Astrocyte (in vitro differentiated cells and primary cell): ENCODE measurements at regions not wholly inside any gene's neighbourhood (a gene's known extent, or its start where the extent isn't known, plus 50 kb on each side); places are given as distances from the start of the nearest gene placed in this dataset.

ENCODE experiments used
- DNase-seq: peaks from one replicate; pipeline ENCODE4 v3.0.0-alpha.2; 2010; ENCODE audit warnings: low read depth
- FAIRE-seq: peaks from 2 replicates; lab custom pipeline; 2011; peaks lifted over from hg19 to GRCh38; lab: Jason Lieb, UNC
- H2AFZ ChIP-seq: 2 replicates; pipeline ENCODE4 v1.6.0; 2012; ENCODE audit warnings: low read depth, low read length, inconsistent platforms
- H3K27ac ChIP-seq: 2 replicates; pipeline ENCODE4 v1.5.1; 2011; ENCODE audit warnings: low read depth, low read length, inconsistent platforms
- H3K27me3 ChIP-seq: 2 replicates; pipeline ENCODE4 v1.6.0; 2011; ENCODE audit warnings: low read length, inconsistent platforms; ENCODE audit not compliant: insufficient read depth
- H3K36me3 ChIP-seq: 2 replicates; pipeline ENCODE4 v1.5.1; 2011; ENCODE audit warnings: low read length, inconsistent platforms; ENCODE audit not compliant: insufficient read depth
- H3K4me1 ChIP-seq: 2 replicates; pipeline ENCODE4 v1.5.1; 2011; ENCODE audit warnings: low read length, inconsistent platforms; ENCODE audit not compliant: insufficient read depth
- H3K4me2 ChIP-seq: 2 replicates; pipeline ENCODE4 v1.6.0; 2012; ENCODE audit warnings: low read length, inconsistent platforms
- H3K4me3 ChIP-seq: 2 replicates; pipeline ENCODE4 v1.5.1; 2011; ENCODE audit warnings: low read depth, mild to moderate bottlenecking, low read length, inconsistent platforms; ENCODE audit not compliant: insufficient read depth
- H3K79me2 ChIP-seq: 2 replicates; pipeline ENCODE4 v1.6.0; 2012; ENCODE audit warnings: mild to moderate bottlenecking, low read length, inconsistent platforms; ENCODE audit not compliant: insufficient read depth
- H3K9ac ChIP-seq: 2 replicates; pipeline ENCODE4 v1.6.0; 2012; ENCODE audit warnings: mild to moderate bottlenecking, low read length, inconsistent platforms
- H3K9me3 ChIP-seq: 2 replicates; pipeline ENCODE4 v1.5.1; 2012; ENCODE audit warnings: low read depth, mild to moderate bottlenecking, low read length, inconsistent platforms; ENCODE audit not compliant: insufficient read depth
- H4K20me1 ChIP-seq: 2 replicates; pipeline ENCODE4 v1.6.0; 2012; ENCODE audit warnings: low read length, inconsistent platforms; ENCODE audit not compliant: insufficient read depth
- H3K27ac Mint-ChIP-seq: one replicate; pipeline ENCODE4 v1.8.0; 2021; ENCODE audit warnings: mild to moderate bottlenecking, mixed read lengths; ENCODE audit not compliant: unreplicated experiment
- H3K27me3 Mint-ChIP-seq: one replicate; pipeline ENCODE4 v1.8.0; 2021; ENCODE audit warnings: low read depth, mixed read lengths; ENCODE audit not compliant: unreplicated experiment
- H3K36me3 Mint-ChIP-seq: one replicate; pipeline ENCODE4 v1.8.0; 2021; ENCODE audit warnings: low read depth, mixed read lengths; ENCODE audit not compliant: unreplicated experiment
- H3K4me1 Mint-ChIP-seq: one replicate; pipeline ENCODE4 v1.8.0; 2021; ENCODE audit warnings: low read depth, mixed read lengths; ENCODE audit not compliant: unreplicated experiment
- H3K4me3 Mint-ChIP-seq: one replicate; pipeline ENCODE4 v1.8.0; 2021; ENCODE audit warnings: mild to moderate bottlenecking, moderate library complexity, mixed read lengths; ENCODE audit not compliant: unreplicated experiment
- H3K9me3 Mint-ChIP-seq: one replicate; pipeline ENCODE4 v1.8.0; 2021; ENCODE audit warnings: mild to moderate bottlenecking, mixed read lengths; ENCODE audit not compliant: unreplicated experiment
- CTCF ChIP-seq: IDR thresholded peaks from 2 replicates; pipeline ENCODE4 v1.5.1; 2011; ENCODE audit warnings: low read depth, mild to moderate bottlenecking, inconsistent platforms, low read length, moderate library complexity; ENCODE audit not compliant: insufficient read depth
- EZH2 ChIP-seq: IDR thresholded peaks from 2 replicates; pipeline ENCODE4 v1.6.1; 2012; ENCODE audit warnings: mild to moderate bottlenecking, low read length, inconsistent platforms; ENCODE audit not compliant: insufficient read depth

GRCh38 chr10:113414543-113414942 lies 138.3 kb upstream of the HABP2 start:
- H3K9me3 Mint-ChIP-seq = peaks cover 11% of the 10 kb centered on the region
- Histone ChIP-seq H3K27me3 (peaks cover 9% of the 10 kb centered on the region), H3K9ac (no peak overlapping the region), H2AFZ (no peak overlapping the region), H3K4me1 (no peaks in the 10 kb centered on the region), H3K36me3 (no peaks in the 10 kb centered on the region), H3K4me3 (no peak overlapping the region), H3K27ac (no peak overlapping the region), H4K20me1 (no peaks in the 10 kb centered on the region), H3K9me3 (no peaks in the 10 kb centered on the region), H3K79me2 (no peaks in the 10 kb centered on the region), H3K4me2 (no peak overlapping the region)
- FAIRE-seq (no peak), DNase-seq (no peak)
- TF ChIP-seq CTCF (no peak), EZH2 (no peak)
- no peak overlapping the region for H3K27ac Mint-ChIP-seq
- H3K4me3 Mint-ChIP-seq = no peak overlapping the region
- no peaks in the 10 kb centered on the region for H3K36me3 Mint-ChIP-seq
- H3K4me1 Mint-ChIP-seq = no peaks in the 10 kb centered on the region
- H3K27me3 Mint-ChIP-seq = peaks cover 22% of the 10 kb centered on the region

- Histone ChIP-seq H3K27me3 (peaks cover 5% of the 10 kb centered on the region), H2AFZ (no peak overlapping the region), H3K36me3 (no peaks in the 10 kb centered on the region), H3K4me3 (no peak overlapping the region), H3K4me1 (no peaks in the 10 kb centered on the region), H3K79me2 (no peaks in the 10 kb centered on the region), H3K27ac (no peak overlapping the region), H3K4me2 (no peak overlapping the region), H3K9me3 (no peaks in the 10 kb centered on the region), H4K20me1 (no peaks in the 10 kb centered on the region), H3K9ac (no peak overlapping the region)
- H3K27ac Mint-ChIP-seq = no peak overlapping the region
- H3K27me3 Mint-ChIP-seq = peaks cover 15% of the 10 kb centered on the region
- H3K4me1 Mint-ChIP-seq = no peaks in the 10 kb centered on the region
- H3K4me3 Mint-ChIP-seq = no peak overlapping the region
- DNase-seq (no peak), FAIRE-seq (no peak)
- TF ChIP-seq EZH2 (no peak), CTCF (no peak)
- peaks cover 11% of the 10 kb centered on the region for H3K9me3 Mint-ChIP-seq
- no peaks in the 10 kb centered on the region for H3K36me3 Mint-ChIP-seq
Observed at GRCh38 chr10:113415246-113415645, 137.6 kb upstream of the HABP2 start.

- Histone ChIP-seq H3K36me3 (no peaks in the 10 kb centered on the region), H3K4me3 (no peak overlapping the region), H3K4me1 (no peaks in the 10 kb centered on the region), H3K9me3 (no peaks in the 10 kb centered on the region), H3K27me3 (no peaks in the 10 kb centered on the region), H3K79me2 (no peaks in the 10 kb centered on the region), H3K9ac (no peak overlapping the region), H3K4me2 (no peak overlapping the region), H4K20me1 (no peaks in the 10 kb centered on the region), H3K27ac (no peak overlapping the region), H2AFZ (no peak overlapping the region)
- peaks cover 8% of the 10 kb centered on the region for H3K9me3 Mint-ChIP-seq
- H3K27ac Mint-ChIP-seq = no peak overlapping the region
- FAIRE-seq (no peak), DNase-seq (no peak)
- H3K27me3 Mint-ChIP-seq = peaks cover 16% of the 10 kb centered on the region
- no peak for TF ChIP-seq EZH2
- TF ChIP-seq CTCF = no peak
- H3K4me3 Mint-ChIP-seq = no peak overlapping the region
- no peaks in the 10 kb centered on the region for H3K36me3 Mint-ChIP-seq
- H3K4me1 Mint-ChIP-seq = peaks cover 3% of the 10 kb centered on the region
Observed at GRCh38 chr10:113420057-113420732, 132.7 kb upstream of the HABP2 start.
